HEK293T (cell line): ENCODE measurements at regions not wholly inside any gene's neighbourhood (a gene's known extent, or its start where the extent isn't known, plus 50 kb on each side); places are given as distances from the start of the nearest gene placed in this dataset.

Experiments
- BHLHE40 ChIP-seq: fragments of 450-650 bp; IDR thresholded peaks from 2 replicates; pipeline ENCODE4 v1.6.1; 2016; ENCODE audit warnings: mild to moderate bottlenecking, moderate library complexity, borderline replicate concordance
- ELF4 ChIP-seq: fragments of 450-650 bp; IDR thresholded peaks from 2 replicates; pipeline ENCODE4 v1.6.1; 2017; ENCODE audit warnings: antibody characterized with exemption
- FOXM1 ChIP-seq: fragments of 450-650 bp; IDR thresholded peaks from 2 replicates; pipeline ENCODE4 v1.6.1; 2017; ENCODE audit warnings: mild to moderate bottlenecking, borderline replicate concordance
- LEF1 ChIP-seq: fragments of 450-650 bp; IDR thresholded peaks from 2 replicates; pipeline ENCODE4 v1.6.1; 2017; ENCODE audit warnings: mild to moderate bottlenecking, borderline replicate concordance
- NFRKB ChIP-seq: fragments of 450-650 bp; IDR thresholded peaks from 2 replicates; pipeline ENCODE4 v1.6.1; 2016; ENCODE audit warnings: mild to moderate bottlenecking, moderate library complexity
- SUZ12 ChIP-seq: fragments of 450-650 bp; IDR thresholded peaks from 2 replicates; pipeline ENCODE4 v1.6.1; 2016; ENCODE audit warnings: mild to moderate bottlenecking
- ZNF384 ChIP-seq: fragments of 450-650 bp; IDR thresholded peaks from 2 replicates; pipeline ENCODE4 v1.6.1; 2016

GRCh38 chr5:125160787-125161502 is 414.5 kb upstream of the ZNF608 start:
- no peak for TF ChIP-seq BHLHE40
- no peak for TF ChIP-seq ZNF384
- no peak for TF ChIP-seq SUZ12
- no peak for TF ChIP-seq FOXM1
- no peak for TF ChIP-seq LEF1
- no peak for TF ChIP-seq NFRKB
- no peak for TF ChIP-seq ELF4
